AG08395 (cell line): ENCODE measurements at regions not wholly inside any gene's neighbourhood (a gene's known extent, or its start where the extent isn't known, plus 50 kb on each side); places are given as distances from the start of the nearest gene placed in this dataset.
A peak's percentile ranks its signal among the peaks of the same experiment; 100 is the strongest.
"Not testable (repeated sequence)": the region's sequence is repeated elsewhere in the genome, so short reads cannot be mapped to it uniquely, and the experiment has no call there.

ENCODE experiments used
- DNase-seq: peaks from one replicate; pipeline ENCODE4 v3.0.0; 2012; ENCODE audit warnings: mixed read lengths, low spot score

GRCh38 chr6:137623293-137623692, 129.1 kb upstream of the OLIG3 start:
- no peak for DNase-seq

GRCh38 chr6:137625100-137625661, 131.0 kb upstream of the OLIG3 start:
- no peak for DNase-seq

- no peak for DNase-seq
These were observed 131.6 kb upstream of the OLIG3 start for GRCh38 chr6:137625808-137626207.

- no peak for DNase-seq
These were observed 136.5 kb upstream of the OLIG3 start for GRCh38 chr6:137630666-137631065.

- DNase-seq = no peak
These were observed 137.1 kb upstream of the OLIG3 start for GRCh38 chr6:137631323-137631722.

- not testable (repeated sequence) for DNase-seq
These were observed 140.0 kb upstream of the OLIG3 start for GRCh38 chr6:137634177-137634576.

- peak; percentile 89 for DNase-seq
These were observed 142.9 kb upstream of the OLIG3 start for GRCh38 chr6:137637121-137637520.

GRCh38 chr6:137638926-137639706, 144.9 kb upstream of the OLIG3 start:
- no peak for DNase-seq

- DNase-seq = no peak
These were observed 145.9 kb upstream of the OLIG3 start for GRCh38 chr6:137640086-137640485.

GRCh38 chr6:137641474-137642077, 147.4 kb upstream of the OLIG3 start:
- peak; percentile 71 for DNase-seq

GRCh38 chr6:137643210-137643609, 149.0 kb upstream of the OLIG3 start:
- DNase-seq = not testable (repeated sequence)

- DNase-seq = not testable (repeated sequence)
These were observed 149.4 kb upstream of the OLIG3 start for GRCh38 chr6:137643644-137644043.

- no peak for DNase-seq
These were observed 151.7 kb upstream of the OLIG3 start for GRCh38 chr6:137645850-137646249.

- no peak for DNase-seq
These were observed 152.3 kb upstream of the OLIG3 start for GRCh38 chr6:137646484-137646883.

GRCh38 chr6:137647762-137648447, 153.7 kb upstream of the OLIG3 start:
- DNase-seq = no peak

- no peak for DNase-seq
These were observed 156.5 kb upstream of the OLIG3 start for GRCh38 chr6:137650720-137651119.

GRCh38 chr6:137651178-137651577, 157.0 kb upstream of the OLIG3 start:
- no peak for DNase-seq

- no peak for DNase-seq
These were observed 157.6 kb upstream of the OLIG3 start for GRCh38 chr6:137651591-137652335.

GRCh38 chr6:137652961-137653705, 158.9 kb upstream of the OLIG3 start:
- no peak for DNase-seq

GRCh38 chr6:137653706-137654059, 159.5 kb upstream of the OLIG3 start:
- DNase-seq = no peak

- no peak for DNase-seq
These were observed 160.3 kb upstream of the OLIG3 start for GRCh38 chr6:137654365-137654981.
